ENCODE measurements at regions not wholly inside any gene's neighbourhood (a gene's known extent, or its start where the extent isn't known, plus 50 kb on each side); places are given as distances from the start of the nearest gene placed in this dataset.

DNA sequence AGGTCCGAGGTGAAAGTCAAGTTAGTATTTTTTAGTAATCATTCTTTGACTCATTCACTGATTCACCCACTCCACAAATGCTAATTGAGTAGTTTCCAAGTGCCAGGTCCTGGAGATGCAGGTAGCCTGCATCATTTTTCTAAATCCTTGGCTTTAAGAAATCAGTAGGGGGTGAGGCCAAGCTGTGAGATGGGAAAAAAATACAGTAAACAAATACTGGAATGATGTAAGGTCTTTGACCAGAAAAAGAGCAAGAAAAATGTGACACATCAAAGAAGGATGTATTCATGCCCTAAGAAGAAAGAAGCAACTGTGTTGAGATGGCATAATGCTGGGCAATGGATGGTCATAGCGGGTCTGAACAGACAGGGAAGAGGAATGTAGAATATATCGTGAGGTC lies 1386.6 kb downstream of the PCDH7 start:
- TF ChIP-seq, protein P1, sequence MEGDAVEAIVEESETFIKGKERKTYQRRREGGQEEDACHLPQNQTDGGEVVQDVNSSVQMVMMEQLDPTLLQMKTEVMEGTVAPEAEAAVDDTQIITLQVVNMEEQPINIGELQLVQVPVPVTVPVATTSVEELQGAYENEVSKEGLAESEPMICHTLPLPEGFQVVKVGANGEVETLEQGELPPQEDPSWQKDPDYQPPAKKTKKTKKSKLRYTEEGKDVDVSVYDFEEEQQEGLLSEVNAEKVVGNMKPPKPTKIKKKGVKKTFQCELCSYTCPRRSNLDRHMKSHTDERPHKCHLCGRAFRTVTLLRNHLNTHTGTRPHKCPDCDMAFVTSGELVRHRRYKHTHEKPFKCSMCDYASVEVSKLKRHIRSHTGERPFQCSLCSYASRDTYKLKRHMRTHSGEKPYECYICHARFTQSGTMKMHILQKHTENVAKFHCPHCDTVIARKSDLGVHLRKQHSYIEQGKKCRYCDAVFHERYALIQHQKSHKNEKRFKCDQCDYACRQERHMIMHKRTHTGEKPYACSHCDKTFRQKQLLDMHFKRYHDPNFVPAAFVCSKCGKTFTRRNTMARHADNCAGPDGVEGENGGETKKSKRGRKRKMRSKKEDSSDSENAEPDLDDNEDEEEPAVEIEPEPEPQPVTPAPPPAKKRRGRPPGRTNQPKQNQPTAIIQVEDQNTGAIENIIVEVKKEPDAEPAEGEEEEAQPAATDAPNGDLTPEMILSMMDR (conservative IDR thresholded peaks at IDR 0.05; ENCODE audit: low read depth, low read length): no peak
- no peak for TF ChIP-seq EZH2 (IDR thresholded peaks at IDR 0.05; ENCODE audit: low read length, unreplicated experiment)
